ENCODE measurements at regions not wholly inside any gene's neighbourhood (a gene's known extent, or its start where the extent isn't known, plus 50 kb on each side); places are given as distances from the start of the nearest gene placed in this dataset.
"Not testable (repeated sequence)": the region's sequence is repeated elsewhere in the genome, so short reads cannot be mapped to it uniquely, and the experiment has no call there.

DNA sequence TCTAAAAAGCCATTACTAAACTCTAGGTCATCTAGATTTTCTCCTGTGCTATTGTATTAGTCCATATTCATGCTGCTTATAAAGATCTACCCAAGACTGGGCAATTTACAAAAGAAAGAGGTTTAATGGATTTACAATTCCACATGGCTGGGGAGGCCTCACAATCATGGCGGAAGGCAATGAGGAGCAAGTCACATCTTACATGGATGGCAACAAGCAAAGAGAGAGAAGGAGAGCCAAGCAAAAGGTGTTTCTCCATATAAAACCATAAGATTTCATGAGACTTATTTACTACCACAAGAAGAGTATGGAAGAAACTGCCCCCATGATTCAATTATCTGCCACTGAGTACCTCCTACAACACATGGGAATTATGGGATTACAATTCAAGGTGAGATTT is 69.6 kb upstream of the CCDC6 start:
- ATAC-seq (ENCODE audit: poor library complexity); intact Hi-C loops (cut with DNase I); DNase-seq: not testable (repeated sequence)

DNA sequence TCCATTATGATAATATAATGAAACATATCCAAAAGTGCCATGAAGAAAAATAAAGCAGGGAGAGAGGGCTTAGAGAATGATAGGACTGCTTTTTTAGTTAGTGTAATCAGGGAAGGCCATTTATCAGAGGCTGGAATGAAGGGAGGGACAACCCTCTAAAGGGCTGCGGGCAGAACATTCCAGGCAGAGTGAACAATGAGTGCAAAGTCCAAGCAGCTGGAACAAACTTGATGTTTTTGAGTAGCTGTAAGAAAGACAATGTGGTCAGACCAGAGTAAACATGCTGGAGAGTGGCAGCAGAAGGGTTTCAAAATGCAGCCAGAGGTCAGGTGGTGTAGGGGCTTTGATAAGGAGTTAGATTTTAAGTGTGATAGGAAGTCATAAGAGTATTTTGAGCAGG is 65.6 kb upstream of the CCDC6 start:
- intact Hi-C loops (cut with DNase I): no loop called here
- no peak for DNase-seq
- ATAC-seq (ENCODE audit: poor library complexity): peak; percentile 89

DNA sequence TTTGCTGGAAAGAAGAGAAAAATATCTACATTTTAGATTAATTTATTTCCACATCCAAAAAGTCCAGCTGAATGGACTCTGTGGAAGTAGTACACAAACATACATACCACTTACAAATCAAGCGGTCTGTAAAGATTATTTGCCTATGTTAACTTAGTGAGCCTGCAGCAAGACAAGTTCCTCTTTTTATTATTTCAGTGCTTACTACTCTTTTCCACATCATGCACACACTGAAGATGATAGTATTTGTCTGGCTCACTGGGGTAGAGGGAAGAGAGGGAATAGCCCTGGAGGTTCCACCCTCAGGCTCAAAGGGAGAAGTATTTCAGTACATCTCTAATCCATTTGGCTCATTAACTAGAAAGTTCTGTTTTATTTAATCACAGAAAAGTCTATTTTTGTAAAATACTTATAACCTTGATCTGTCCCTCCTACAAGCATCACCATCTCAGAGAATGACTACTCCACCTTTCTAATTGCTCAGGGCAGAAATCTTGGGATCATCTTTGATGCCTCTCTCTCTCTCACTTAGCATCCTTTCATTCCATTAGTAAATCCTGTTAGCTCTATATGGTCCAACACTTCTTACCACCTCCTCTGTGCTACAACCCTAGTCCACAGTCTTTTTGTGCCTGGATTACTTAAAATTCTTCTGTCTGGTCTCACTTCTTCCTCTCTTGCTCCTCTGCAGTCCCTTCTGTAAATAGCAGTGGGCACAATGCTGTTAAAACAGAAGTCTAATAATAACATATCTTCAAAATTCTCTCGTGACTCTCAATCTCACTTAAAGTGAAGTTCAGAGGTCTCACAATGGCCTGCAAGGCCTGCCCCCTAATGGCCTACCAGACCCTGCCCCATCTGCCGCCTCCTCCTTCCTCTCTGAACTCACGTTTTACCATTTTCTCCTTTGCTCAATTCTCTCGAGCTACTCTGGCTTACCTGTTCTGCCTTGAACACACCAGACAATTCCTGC is 64.3 kb upstream of the CCDC6 start:
- intact Hi-C loops (cut with DNase I): no loop called here
- DNase-seq: no peak
- ATAC-seq (ENCODE audit: poor library complexity): peak; percentile 29

DNA sequence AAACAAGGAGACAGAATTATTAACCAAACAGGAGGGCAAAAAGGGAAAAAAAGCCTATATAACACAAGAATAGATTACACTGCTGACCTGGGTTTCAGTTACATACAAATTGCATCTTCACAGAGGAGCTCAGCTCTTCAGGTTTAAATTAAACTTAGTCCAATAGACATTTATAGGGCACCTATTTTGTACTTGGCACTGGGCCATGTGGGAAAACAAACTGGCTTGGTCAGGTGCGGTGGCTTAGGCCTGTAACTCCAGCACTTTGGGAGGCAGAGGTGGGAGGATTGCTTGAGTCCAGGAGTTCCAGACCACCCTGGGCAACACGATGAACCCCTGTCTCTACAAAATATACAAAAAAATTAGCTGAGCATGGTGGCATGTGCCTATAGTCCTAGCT is 62.3 kb upstream of the CCDC6 start:
- no peak for ATAC-seq (ENCODE audit: poor library complexity)
- intact Hi-C loops (cut with DNase I): no loop called here
- DNase-seq: no peak

DNA sequence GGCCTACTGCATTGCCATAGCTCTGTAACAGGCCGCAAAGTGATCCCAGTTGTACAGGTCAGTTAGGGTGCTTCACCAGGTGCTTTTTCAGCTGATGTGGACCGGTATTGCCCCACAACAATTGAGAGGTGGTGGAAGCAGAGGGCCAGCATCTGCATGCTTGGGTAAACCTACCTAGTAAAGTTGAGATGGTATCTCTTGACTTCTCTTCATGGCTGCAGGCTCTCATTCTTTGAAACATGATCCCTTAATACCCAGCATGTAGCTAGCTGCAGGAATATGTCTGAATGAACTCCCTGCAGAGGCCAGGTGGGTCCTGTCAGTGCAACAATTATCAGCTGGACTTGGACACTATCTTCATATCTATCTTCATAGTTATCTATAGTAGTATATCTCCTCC is 60.7 kb upstream of the CCDC6 start:
- ATAC-seq (ENCODE audit: poor library complexity) (no peak), DNase-seq (no peak)
- intact Hi-C loops (cut with DNase I): no loop called here

DNA sequence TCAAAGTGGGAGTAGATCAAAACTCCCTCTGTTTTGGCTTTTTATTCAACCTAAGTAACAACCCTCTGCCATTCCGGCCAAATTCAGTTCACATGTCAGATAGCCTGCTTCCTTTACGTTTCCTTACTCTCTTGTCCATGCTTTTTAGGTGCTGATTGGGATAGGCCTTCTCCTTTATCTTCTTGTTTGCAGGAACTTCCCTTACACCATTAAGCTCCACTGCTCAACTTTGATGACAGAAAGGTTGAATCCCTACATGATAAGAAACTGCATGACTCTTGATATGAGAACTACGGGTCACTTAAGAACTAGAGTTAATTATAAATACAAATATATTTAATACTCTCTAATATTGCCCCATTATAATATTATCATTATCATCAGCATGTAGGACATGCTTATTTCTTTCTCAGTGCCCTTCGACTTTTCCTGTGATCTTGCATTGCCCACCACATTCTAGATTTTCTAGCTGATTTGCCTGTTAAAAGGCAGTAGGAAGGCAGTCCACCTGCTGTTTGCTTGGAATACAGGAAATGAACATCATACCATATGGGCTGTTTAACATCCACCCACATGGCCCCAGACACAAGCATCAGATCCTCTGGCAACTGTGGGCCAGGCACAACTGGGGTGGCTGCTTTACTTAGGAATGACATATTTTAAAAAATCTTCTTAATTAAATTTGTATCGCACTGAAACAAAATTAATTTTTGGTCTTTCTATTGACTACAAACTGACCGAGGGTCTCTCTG is 59.7 kb upstream of the CCDC6 start:
- intact Hi-C loops (cut with DNase I): no loop called here
- no peak for ATAC-seq (ENCODE audit: poor library complexity)
- no peak for DNase-seq

DNA sequence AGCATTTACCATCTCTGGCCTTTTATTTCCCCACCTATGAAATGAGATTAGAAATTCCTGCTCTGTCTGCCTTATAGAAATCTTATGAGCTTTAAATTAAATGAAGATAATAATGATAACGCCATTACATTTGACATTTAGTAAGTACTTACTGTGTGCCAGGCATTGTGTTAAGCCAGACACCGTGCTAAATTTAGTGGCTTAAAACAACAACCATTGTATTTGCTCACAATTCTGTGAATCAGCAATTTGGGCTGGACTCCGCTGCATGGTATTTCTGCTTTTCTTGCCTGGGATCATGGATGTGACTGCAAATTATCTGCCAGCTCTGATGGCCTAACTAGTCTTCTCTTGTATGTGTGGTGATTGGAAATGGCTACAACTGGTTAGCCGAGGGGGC is 56.4 kb upstream of the CCDC6 start:
- ATAC-seq (ENCODE audit: poor library complexity) (no peak), DNase-seq (no peak)
- intact Hi-C loops (cut with DNase I): no loop called here

DNA sequence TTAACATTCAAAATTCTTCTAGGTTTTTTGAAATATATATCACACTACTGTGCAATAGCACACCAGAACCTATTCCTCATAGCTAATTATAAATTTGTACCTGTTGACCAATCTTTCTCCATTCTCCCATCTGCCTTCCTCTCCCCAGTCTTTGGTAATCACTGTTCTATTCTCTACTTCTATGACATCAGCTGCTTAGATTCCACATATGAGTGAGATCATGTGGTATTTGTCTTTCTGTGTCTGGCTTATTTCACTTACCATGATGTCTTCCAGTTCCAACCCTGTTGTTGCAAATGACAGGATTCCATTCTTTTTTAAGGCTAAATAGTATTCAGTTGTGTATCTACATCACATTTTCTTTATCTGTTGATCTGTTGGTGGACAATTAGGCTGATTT is 54.4 kb upstream of the CCDC6 start:
- ATAC-seq (ENCODE audit: poor library complexity): no peak
- intact Hi-C loops (cut with DNase I): no loop called here
- DNase-seq: no peak

DNA sequence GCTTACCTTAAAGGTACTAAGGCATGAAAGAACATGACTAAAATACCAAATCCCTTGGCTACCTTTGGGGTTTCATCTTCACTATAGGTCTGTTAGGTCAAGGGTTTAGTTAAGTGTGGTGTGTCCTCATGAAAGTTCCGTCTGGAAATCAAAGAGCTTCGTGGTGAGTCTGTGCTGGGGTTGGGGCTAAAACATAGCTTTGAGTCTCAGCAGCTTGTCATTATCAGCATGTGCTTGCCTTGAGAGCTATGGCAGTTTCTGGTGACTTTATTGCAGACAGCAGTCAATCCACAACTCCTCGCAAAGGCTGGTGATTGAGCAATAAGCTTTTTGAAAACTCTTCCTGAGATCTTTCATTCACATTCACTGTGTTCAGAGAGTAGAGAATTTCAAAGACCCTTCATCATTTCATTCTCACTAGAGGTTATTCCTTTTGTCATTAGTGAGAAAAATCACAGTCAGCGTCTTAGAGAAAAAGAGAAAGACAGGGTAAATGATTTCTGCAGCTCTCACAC is 53.2 kb upstream of the CCDC6 start:
- ATAC-seq (ENCODE audit: poor library complexity) (no peak), DNase-seq (no peak)
- intact Hi-C loops (cut with DNase I): no loop called here

DNA sequence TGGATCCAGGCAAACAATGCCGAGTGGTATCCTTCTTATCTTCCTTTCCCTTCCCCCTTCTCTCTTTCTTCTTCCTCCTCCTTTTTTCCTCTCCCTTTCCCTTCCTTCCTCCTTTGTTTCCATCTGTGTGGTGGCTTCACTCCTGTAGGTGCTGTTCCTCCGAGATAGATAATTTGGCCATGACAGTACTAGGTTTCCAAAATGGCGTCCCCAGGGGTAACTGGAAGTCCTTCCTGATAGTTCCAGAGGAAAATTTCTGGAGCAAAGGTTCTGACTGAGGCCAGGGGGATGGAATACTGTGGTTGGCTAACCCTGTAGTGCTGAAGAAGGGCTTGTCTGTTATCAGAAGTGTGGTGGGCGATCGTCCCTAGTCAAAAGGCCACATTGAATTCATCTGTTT is 52.5 kb upstream of the CCDC6 start:
- no peak for DNase-seq
- no peak for ATAC-seq (ENCODE audit: poor library complexity)
- intact Hi-C loops (cut with DNase I): no loop called here

DNA sequence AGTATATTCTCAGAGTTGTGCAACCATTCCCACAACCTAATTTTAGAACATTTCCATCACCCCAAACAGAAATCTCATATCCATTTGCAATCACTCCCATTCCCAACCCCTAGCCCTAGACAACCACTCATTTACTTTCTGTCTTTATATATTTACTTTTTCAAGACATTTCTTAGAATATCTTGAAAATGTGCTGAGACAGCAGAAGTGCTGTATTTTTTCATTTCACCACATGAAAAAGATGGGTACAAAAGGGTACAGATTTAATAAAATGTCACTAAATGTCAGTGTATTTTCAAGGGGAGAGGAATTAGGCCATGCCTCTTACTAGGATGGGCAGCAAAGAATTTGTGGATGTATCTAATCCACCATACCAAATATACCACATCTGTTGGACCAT is 51.6 kb upstream of the CCDC6 start:
- intact Hi-C loops (cut with DNase I): no loop called here
- no peak for DNase-seq
- no peak for ATAC-seq (ENCODE audit: poor library complexity)
